ENCODE measurements at regions not wholly inside any gene's neighbourhood (a gene's known extent, or its start where the extent isn't known, plus 50 kb on each side); places are given as distances from the start of the nearest gene placed in this dataset.

DNA sequence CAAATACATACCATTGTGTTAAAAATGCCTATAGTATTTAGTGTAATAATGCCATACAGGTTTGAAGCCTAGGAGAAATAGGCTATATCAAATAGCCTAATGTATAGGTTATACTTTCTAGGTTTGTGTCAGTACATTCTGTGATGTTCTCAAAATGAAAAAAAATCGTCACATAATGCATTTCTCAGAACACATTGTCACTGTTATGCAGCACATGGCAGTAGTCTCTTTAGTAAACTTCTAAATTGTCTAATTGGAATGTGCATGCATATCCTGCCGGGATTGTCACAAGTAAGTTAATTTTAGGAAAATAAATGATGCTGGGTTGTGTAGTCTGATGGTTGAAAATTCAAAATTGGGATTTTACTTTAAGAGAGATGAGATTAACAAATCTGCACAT lies 920.1 kb upstream of the CNTN5 start:
- Histone ChIP-seq H3K4me1 (ENCODE audit: control insufficient read depth, extremely low read depth, insufficient read depth, low read length) (no peaks in the 10 kb centered on the region), H3K9me1 (ENCODE audit: control insufficient read depth, extremely low read depth, insufficient read depth, low read length) (no peaks in the 10 kb centered on the region), H3K4me3 (ENCODE audit: control insufficient read depth in 2 of 3, extremely low read depth in 1 of 3, insufficient read depth in 2 of 3, low read depth in 1 of 3, low read length in 3 of 3) (no peak overlapping the region), H2AFZ (ENCODE audit: control insufficient read depth, low read length) (no peak overlapping the region), H3K4me2 (ENCODE audit: control insufficient read depth, extremely low read depth, insufficient read depth, low read depth, low read length) (no peak overlapping the region), H3K79me2 (ENCODE audit: control insufficient read depth, insufficient read depth, low read length) (no peaks in the 10 kb centered on the region), H3K27ac (ENCODE audit: control insufficient read depth, insufficient read depth, low read length) (no peak overlapping the region), H3K36me3 (ENCODE audit: control insufficient read depth in 2 of 2, extremely low read depth in 1 of 2, insufficient read depth in 2 of 2, low read length in 2 of 2) (no peaks in the 10 kb centered on the region), H3K27me3 (ENCODE audit: control insufficient read depth, extremely low read depth, insufficient read depth, low read length) (no peaks in the 10 kb centered on the region), H4K20me1 (ENCODE audit: control insufficient read depth, extremely low read depth, insufficient read depth, low read length) (no peaks in the 10 kb centered on the region), H3K9me3 (ENCODE audit: control insufficient read depth, low read depth, low read length) (no peaks in the 10 kb centered on the region), H3K9ac (ENCODE audit: control insufficient read depth, extremely low read depth, insufficient read depth, low read length) (no peak overlapping the region)
- dilution Hi-C loops (cut with MboI; ENCODE audit: extremely low pct_ligation_motif_present, low sequenced_read_pairs), result no loop called here
- no peak for TF ChIP-seq EZH2 (IDR thresholded peaks at IDR 0.05; ENCODE audit: low read length)
- TF ChIP-seq, protein P1, sequence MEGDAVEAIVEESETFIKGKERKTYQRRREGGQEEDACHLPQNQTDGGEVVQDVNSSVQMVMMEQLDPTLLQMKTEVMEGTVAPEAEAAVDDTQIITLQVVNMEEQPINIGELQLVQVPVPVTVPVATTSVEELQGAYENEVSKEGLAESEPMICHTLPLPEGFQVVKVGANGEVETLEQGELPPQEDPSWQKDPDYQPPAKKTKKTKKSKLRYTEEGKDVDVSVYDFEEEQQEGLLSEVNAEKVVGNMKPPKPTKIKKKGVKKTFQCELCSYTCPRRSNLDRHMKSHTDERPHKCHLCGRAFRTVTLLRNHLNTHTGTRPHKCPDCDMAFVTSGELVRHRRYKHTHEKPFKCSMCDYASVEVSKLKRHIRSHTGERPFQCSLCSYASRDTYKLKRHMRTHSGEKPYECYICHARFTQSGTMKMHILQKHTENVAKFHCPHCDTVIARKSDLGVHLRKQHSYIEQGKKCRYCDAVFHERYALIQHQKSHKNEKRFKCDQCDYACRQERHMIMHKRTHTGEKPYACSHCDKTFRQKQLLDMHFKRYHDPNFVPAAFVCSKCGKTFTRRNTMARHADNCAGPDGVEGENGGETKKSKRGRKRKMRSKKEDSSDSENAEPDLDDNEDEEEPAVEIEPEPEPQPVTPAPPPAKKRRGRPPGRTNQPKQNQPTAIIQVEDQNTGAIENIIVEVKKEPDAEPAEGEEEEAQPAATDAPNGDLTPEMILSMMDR (optimal IDR thresholded peaks at IDR 0.05 in 1 of 3, IDR thresholded peaks at IDR 0.05 in 1 of 3, conservative IDR thresholded peaks at IDR 0.05 in 1 of 3; ENCODE audit: extremely low read depth in 1 of 3, insufficient read depth in 2 of 3, low read length in 3 of 3), result no peak
- no peak for DNase-seq (ENCODE audit: low read depth, low spot score)
- FAIRE-seq, result no peak

DNA sequence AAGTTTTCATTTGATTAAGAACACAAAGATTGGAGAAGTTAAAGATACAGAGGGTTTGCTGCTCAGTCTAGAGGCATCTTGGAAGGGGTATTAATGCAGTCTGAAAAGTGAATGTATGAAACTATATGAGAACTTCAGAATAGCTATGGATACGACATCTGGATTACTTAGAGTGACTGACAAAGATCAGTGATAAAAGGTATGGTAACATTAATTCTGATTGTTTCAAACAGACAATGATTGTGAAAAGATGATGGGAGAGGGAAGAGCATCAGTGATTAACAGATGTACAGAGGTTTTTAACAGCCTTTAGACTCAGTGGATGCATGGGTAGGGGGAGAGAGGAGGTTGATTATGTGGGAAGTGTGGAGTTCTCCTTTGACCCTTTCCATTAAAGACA lies 919.4 kb upstream of the CNTN5 start:
- Histone ChIP-seq H3K27ac (ENCODE audit: control insufficient read depth, insufficient read depth, low read length) (no peak overlapping the region), H4K20me1 (ENCODE audit: control insufficient read depth, extremely low read depth, insufficient read depth, low read length) (no peaks in the 10 kb centered on the region), H3K9ac (ENCODE audit: control insufficient read depth, extremely low read depth, insufficient read depth, low read length) (no peak overlapping the region), H3K4me1 (ENCODE audit: control insufficient read depth, extremely low read depth, insufficient read depth, low read length) (no peaks in the 10 kb centered on the region), H3K4me2 (ENCODE audit: control insufficient read depth, extremely low read depth, insufficient read depth, low read depth, low read length) (no peak overlapping the region), H2AFZ (ENCODE audit: control insufficient read depth, low read length) (no peak overlapping the region), H3K36me3 (ENCODE audit: control insufficient read depth in 2 of 2, extremely low read depth in 1 of 2, insufficient read depth in 2 of 2, low read length in 2 of 2) (no peaks in the 10 kb centered on the region), H3K27me3 (ENCODE audit: control insufficient read depth, extremely low read depth, insufficient read depth, low read length) (no peaks in the 10 kb centered on the region), H3K9me3 (ENCODE audit: control insufficient read depth, low read depth, low read length) (no peaks in the 10 kb centered on the region), H3K9me1 (ENCODE audit: control insufficient read depth, extremely low read depth, insufficient read depth, low read length) (no peaks in the 10 kb centered on the region), H3K79me2 (ENCODE audit: control insufficient read depth, insufficient read depth, low read length) (no peaks in the 10 kb centered on the region), H3K4me3 (ENCODE audit: control insufficient read depth in 2 of 3, extremely low read depth in 1 of 3, insufficient read depth in 2 of 3, low read depth in 1 of 3, low read length in 3 of 3) (no peak overlapping the region)
- TF ChIP-seq EZH2 (IDR thresholded peaks at IDR 0.05; ENCODE audit: low read length), result no peak
- TF ChIP-seq, protein P1 (optimal IDR thresholded peaks at IDR 0.05 in 1 of 3, IDR thresholded peaks at IDR 0.05 in 1 of 3, conservative IDR thresholded peaks at IDR 0.05 in 1 of 3; ENCODE audit: extremely low read depth in 1 of 3, insufficient read depth in 2 of 3, low read length in 3 of 3), result no peak
- FAIRE-seq, result no peak
- no peak for DNase-seq (ENCODE audit: low read depth, low spot score)
- dilution Hi-C loops (cut with MboI; ENCODE audit: extremely low pct_ligation_motif_present, low sequenced_read_pairs), result no loop called here
